Ishikawa (cell line): ENCODE measurements at regions not wholly inside any gene's neighbourhood (a gene's known extent, or its start where the extent isn't known, plus 50 kb on each side); places are given as distances from the start of the nearest gene placed in this dataset.

Experiments used
- CREB1 ChIP-seq: IDR thresholded peaks from 2 replicates; pipeline ENCODE4 v1.6.1; 2012; ENCODE audit warnings: low read depth
- EGR1 ChIP-seq: IDR thresholded peaks from 2 replicates; pipeline ENCODE4 v1.6.1; 2012
- EP300 ChIP-seq: IDR thresholded peaks from 2 replicates; pipeline ENCODE4 v1.6.1; 2012; ENCODE audit warnings: borderline replicate concordance
- FOXM1 ChIP-seq: IDR thresholded peaks from 2 replicates; pipeline ENCODE4 v1.6.1; 2012; ENCODE audit warnings: low read depth, borderline replicate concordance
- RAD21 ChIP-seq: IDR thresholded peaks from 2 replicates; pipeline ENCODE4 v1.6.1; 2012; ENCODE audit warnings: low read depth
- TAF1 ChIP-seq: IDR thresholded peaks from 2 replicates; pipeline ENCODE4 v1.6.1; 2012; ENCODE audit warnings: low read depth, mild to moderate bottlenecking
- TEAD4 ChIP-seq: IDR thresholded peaks from 2 replicates; pipeline ENCODE4 v1.6.1; 2012
- YY1 ChIP-seq: IDR thresholded peaks from 2 replicates; pipeline ENCODE4 v1.6.1; 2012; ENCODE audit warnings: low read depth
- TF ChIP-seq, protein P1 (sequence below): IDR thresholded peaks from 2 replicates; pipeline ENCODE4 v1.6.1; 2012; ENCODE audit warnings: low read depth, mild to moderate bottlenecking
- TF ChIP-seq, protein P2 (sequence below): IDR thresholded peaks from 2 replicates; pipeline ENCODE4 v1.6.1; 2012
- TF ChIP-seq, protein P3 (sequence below): IDR thresholded peaks from 2 replicates; pipeline ENCODE4 v1.6.1; 2012

DNA sequence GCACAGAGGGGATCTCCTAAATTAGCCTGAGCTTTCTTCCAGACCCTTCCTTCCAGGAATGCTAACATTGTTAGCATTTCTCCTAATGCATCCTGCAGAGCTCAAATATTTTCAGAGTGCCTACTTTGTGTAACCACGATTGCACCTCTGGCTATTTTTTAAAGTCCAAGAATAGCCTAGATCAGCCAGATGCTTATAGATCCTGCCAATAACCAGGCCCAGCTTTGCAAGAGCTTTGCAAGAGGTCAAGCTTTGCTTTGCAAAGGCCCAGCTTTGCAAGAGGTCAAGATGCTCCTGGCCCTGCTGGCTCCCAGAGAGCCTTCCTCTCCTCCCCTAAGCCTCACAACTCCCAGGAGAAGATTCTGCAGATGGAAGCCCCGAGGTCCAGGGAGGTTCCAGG, 491.9 kb downstream of the MN1 start:
- TF ChIP-seq EP300 (no peak), RAD21 (no peak), CREB1 (no peak), TEAD4 (no peak), YY1 (no peak), TAF1 (no peak), FOXM1 (no peak), EGR1 (no peak)
- TF ChIP-seq, protein P1, sequence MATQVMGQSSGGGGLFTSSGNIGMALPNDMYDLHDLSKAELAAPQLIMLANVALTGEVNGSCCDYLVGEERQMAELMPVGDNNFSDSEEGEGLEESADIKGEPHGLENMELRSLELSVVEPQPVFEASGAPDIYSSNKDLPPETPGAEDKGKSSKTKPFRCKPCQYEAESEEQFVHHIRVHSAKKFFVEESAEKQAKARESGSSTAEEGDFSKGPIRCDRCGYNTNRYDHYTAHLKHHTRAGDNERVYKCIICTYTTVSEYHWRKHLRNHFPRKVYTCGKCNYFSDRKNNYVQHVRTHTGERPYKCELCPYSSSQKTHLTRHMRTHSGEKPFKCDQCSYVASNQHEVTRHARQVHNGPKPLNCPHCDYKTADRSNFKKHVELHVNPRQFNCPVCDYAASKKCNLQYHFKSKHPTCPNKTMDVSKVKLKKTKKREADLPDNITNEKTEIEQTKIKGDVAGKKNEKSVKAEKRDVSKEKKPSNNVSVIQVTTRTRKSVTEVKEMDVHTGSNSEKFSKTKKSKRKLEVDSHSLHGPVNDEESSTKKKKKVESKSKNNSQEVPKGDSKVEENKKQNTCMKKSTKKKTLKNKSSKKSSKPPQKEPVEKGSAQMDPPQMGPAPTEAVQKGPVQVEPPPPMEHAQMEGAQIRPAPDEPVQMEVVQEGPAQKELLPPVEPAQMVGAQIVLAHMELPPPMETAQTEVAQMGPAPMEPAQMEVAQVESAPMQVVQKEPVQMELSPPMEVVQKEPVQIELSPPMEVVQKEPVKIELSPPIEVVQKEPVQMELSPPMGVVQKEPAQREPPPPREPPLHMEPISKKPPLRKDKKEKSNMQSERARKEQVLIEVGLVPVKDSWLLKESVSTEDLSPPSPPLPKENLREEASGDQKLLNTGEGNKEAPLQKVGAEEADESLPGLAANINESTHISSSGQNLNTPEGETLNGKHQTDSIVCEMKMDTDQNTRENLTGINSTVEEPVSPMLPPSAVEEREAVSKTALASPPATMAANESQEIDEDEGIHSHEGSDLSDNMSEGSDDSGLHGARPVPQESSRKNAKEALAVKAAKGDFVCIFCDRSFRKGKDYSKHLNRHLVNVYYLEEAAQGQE = no peak
- TF ChIP-seq, protein P2, sequence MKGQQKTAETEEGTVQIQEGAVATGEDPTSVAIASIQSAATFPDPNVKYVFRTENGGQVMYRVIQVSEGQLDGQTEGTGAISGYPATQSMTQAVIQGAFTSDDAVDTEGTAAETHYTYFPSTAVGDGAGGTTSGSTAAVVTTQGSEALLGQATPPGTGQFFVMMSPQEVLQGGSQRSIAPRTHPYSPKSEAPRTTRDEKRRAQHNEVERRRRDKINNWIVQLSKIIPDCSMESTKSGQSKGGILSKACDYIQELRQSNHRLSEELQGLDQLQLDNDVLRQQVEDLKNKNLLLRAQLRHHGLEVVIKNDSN = no peak
- TF ChIP-seq, protein P3, sequence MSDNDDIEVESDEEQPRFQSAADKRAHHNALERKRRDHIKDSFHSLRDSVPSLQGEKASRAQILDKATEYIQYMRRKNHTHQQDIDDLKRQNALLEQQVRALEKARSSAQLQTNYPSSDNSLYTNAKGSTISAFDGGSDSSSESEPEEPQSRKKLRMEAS = no peak
